ENCODE measurements at regions not wholly inside any gene's neighbourhood (a gene's known extent, or its start where the extent isn't known, plus 50 kb on each side); places are given as distances from the start of the nearest gene placed in this dataset.

DNA sequence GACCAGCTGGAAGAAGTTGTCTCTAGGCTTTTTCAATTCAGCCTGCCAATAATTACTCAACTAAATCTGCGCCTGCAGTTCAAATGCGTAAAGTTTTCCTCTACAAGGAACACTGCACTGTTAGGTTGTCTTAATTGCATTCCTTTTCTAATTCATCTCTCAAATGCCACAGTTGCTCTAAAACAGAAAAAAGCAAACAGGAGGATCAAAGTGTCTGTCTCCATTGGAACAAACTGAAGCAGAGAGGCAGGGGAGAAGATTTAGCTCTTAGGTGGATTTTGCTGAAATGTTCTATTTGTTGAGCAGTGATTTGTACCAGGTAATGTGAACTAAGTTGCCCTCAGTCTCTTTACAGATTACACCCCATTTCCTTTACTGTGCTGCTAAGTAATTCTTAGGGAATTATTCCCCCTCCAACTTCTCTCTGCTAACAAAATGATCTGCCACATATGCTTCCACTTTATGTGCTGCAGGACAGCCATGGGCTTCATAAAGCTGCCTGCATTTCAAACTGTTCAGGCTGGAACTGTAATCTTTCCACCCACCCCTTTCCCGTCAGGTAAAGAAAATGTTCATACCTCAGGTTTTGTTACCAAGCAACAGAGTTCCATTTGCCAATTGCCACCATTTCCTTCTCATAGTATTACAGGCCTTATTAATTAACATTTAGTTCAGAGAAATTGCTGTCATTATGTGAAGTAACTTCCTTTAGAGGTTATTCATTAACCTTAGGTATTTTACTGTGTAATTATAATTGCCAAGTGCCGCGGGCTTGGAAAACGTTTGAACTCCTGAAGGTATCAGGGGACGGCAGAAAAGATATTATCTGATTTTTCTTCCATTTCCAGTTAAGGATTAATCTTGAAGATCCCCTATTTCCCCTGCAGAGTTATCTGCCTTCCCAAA, 149.3 kb downstream of the SPRY1 start:
- DNase-seq, result no peak

DNA sequence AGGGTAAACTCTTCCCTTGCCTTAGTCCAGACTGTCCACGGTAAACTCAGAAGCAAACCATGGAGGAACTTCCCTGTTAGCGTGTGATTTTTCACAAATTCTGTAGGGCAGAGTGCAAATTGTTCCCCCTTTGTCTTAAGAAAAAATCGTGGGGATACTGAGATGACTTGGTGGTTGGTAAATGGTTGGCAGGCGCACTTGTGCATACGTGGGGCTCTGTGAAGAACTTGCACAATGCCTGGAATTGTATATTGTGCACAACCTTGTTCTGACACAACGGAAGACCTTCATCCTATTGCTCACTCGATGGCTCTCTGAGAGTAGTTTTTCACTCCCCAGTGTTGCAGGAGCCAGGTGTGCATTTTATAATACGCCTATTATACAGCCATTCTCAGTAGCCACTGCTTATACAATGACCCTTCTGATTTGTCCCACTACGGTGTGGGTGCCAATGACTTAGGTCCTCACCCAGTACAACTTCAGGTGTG, 150.0 kb downstream of the SPRY1 start:
- DNase-seq, result no peak

DNA sequence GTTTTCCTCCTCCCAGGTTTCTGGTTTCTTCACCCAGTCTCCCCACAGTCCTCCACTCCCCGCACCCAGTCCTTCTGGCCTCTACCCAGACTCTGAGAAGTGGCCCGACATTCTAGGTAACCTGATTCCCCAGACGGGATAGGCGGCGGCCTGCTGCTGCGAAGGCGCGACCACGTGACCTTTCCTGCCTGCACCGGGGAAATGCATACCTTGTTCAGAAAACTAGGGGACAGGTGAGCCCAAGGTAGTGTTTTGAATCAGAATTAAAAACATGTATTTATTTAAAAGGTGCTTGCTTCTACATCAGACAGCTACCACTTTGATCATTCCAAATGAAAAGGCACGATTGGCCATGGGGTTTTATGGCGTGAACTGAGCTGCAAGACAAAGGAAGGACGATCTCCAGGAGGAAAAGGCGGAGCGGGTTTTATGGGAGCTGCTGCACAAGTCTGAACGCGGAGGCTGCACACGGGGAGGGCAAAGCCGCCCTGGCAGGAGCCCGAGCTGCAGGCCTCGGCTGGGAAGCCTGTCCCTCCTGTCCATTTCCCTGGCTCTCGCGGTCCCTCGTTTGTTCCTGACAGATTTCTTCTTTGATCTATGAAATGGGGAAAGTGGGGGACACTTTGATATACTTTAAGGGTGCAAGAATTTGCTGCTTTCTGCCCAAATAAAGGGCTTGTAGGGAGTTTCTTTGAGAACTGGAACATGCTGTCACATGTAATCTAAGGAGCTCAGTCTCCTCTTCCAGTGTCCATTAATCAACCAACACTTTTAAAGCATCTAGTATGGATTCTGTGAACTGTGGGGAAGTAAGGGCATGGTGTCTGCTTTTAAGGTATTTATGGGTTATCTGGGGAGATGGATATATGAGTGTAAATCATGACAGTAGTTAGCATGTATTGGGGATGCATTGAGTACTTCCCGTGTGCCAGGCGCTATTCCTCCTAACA, 150.9 kb downstream of the SPRY1 start:
- DNase-seq, result no peak

DNA sequence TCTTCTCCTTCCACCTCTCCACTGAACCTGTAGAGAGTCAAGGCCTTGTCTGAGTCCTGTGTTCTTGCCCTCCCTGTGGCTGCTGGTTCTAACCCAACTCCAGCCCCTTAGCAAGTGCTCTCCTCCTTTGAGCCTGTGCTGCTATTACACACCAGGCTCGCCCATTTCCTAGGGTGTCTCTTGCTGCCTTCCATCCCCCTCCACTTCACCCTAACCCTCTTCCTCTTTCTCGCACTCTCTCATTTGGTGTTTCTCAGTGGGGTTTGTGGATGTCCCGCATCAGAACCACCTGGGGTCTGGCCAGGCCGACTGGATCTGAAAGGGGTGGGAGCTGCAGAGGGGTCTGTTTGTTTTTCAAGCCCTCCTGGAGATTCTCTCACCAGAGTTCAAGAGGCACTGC, 156.7 kb downstream of the SPRY1 start:
- no peak for DNase-seq

DNA sequence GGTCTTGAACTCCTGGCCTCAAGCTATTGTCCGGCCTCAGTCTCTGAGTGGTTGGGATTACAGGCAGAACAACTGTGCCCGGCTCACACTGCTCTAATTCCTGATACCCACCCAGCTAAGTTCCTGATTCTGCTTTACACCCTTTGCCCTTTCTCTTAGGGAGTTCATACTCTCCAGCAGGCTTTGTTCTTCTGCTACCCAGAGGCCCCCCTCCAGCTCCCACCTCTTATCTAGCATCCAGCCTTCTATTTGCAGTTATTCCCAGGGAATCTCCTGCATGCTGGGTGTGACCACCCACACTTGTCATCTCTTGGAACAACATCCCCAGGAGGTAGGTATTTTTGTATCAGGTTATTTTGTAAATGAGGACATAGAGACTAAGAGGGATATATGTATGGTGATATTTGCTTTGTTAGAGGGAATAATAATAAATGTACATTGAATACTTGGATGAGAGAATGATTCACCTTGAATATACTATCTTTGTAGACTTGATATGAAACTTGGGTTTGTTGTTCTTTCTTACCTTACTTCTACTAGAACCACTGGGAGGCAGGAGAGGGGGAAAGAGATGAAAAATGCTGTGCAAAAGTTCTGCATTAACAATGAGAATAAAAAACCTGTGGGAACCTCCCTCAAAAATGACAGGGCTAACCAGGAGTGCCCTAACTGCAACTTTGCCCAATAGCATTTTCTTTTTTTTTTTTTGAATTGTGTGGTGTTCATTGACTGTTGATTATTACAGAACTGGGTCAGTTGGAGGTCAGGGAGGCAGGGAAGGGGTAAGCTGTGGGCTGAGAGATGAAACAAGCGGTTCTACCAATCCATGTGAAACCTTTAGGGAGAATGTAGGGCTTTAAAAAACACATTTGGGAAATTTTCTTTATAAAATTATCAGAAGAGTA, 157.4 kb downstream of the SPRY1 start:
- no peak for DNase-seq

DNA sequence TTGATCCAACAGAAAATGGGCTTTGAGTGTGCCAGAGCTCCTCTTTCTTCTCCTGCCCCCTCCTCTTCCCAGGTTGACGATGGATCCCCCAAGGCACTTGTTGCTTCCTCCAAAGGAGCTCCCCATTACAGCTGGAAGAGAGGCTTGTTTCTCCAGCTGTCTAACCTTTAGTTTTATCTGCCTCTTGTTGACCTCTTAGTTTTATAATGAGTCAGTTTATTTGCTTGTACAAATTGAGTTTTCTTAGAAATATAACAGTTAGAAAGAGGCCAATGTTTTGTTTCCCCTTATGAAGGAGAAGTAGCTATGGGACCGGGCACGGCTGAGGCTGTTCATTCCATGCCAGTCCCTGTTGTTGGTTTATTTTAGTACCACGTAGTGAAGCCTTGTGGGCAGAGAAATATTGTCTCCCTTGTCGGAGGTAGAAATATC, 158.2 kb downstream of the SPRY1 start:
- no peak for DNase-seq

DNA sequence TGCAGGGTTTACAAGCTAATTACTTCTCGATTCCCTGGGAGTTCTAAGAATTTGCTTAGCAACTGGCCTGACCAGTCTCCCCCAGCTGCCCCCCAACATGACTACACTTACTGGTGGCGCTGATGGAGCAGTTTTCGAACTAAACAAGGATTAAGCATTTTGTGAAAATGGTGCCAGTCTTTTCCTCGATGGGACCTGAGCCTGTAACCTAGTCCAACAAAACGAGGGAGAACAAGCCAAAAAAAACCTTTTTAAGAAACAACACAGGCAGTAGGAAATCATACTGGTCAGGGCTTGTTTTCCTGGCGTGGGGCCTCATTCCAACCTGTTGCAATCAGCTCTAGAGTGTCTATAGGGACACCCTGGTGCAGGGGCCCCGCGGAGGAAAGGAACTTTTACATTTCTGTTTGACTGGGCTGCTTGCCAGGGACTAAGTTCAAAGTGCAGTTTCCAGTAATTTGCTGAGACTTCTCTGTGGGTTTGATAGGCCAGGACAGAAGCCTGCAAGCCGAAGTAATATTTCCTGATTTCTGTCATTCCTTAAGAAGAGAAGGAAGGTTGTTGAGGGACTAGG, 158.7 kb downstream of the SPRY1 start:
- DNase-seq, result peak; percentile 84

DNA sequence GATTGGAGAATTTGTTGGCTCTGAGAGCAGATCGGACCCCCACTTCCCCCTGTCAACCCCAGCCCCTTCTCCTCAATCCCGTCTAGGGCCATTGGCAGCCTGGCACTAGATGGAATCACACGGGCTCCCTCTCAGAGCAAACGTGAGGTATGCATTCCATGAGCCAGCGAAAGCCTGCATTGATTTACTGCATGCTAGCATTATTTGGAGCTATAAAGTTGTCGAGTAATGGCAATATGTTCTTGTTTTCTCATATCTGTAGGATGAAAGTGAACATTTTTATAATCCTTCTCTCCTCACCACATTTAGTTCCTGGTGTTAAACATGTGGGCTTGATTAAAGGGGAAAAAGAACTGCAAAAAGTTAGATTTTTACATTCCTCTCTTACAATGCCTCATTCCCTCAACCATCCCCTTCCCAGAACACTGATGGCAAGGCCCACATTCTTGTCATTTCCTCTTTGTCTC, 159.2 kb downstream of the SPRY1 start:
- DNase-seq, result peak; percentile 72

DNA sequence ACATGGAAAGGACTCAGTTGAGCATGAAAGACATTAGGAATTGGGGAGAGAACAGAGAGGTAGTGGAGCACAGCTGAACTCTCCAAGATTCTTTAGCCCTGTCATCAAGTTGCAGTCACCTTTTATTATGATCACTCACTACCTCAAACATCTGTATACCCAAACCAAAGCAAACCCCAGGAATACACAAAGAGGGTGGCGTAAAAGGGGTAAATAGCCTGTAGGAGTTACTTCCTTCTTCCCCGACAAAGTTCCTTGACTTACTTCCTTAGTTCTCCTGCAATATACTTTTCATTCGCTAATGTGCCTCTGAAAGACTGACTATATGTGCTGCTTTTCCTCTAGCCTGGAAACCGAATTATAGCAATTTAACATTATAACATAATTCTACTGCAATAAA, 159.9 kb downstream of the SPRY1 start:
- no peak for DNase-seq

DNA sequence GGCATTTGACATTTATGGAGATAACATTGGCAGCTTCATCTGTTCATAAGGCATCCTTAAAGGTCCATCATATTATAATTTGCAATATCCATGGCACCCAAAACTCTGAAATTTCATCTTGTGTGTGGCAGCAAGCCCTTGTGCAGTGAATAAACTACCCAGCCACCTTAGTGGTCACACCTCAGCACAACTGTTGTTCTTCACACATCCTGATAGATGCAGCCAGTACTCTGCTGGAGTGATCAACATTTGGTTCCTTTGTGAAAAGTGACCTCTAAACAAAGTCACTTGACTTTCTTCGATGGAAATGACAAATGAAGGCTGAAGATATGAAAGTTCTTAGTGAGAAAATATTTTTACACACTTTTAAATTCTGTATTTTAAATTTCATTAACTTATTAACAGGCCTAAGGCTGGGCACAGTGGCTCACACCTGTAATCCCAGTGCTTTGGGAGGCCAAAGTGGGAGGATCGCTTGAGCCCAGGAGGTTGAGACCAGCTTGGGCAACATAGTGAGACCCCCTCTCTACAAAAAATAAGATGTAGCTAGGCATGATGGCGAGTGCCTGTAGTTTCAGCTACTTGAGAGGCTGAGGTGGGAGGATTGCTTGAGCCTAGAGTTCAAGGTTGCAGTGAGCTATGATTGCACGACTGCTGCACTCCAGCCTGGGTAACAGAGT, 161.4 kb downstream of the SPRY1 start:
- no peak for DNase-seq

DNA sequence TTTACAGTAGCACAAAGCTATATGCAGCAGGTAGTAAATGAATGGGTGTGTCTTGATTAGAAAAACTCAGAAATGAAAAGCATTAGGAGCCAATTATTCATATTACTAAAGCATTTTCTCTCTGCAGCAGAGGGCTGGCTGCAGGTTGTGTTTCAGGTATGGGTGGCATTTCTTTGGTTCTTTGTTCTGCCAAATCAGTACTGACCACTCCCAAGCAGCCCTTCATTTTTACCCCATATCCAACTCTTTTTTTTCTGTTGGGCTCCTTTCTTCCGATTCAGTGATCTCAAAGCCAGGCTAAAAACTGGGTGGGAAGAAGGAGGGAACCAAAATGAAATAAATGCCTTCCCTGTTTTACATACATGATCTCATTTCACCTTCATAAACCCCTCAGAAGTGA, 162.3 kb downstream of the SPRY1 start:
- DNase-seq, result no peak

DNA sequence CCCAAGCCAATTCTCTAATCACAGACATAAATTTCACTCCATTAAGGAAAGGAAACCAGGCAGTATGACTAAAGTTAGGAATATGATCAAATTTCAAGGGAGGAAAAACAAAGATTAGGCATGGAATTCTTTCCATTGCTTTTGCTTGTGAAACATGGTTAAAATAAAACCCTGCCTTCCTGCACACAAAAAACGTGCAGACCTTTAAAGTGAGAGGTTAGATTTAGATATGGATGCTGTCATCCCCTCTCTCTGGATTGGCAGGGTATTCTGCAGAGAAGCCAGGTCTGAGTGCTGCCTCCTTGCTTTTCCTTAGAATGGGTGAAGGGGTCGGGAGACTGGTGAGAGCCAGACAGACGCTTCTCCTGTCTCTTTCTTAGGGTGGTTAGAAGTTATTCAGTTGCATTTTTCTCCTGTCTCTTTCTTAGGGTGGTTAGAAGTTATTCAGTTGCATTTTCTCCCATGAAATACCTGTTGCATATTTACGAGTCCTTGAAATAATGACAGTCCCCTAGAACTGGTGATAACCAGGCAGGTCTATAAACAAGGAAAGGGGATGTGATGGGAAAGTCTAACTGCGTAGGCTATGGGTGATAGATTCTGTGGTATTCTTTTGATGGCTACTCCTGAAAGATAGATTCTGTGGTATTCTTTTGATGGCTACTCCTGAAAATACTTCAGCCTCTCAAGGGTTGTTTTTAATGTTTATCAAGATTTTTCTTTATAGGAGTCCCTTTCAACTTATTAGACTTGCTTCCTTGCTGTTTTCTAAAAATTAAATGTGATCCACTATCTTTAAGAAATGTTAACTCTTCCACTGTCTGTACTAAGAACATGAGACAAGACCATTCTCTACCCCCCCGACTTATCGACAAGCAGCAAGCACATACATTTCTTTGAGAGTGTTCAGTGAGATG, 163.6 kb downstream of the SPRY1 start:
- DNase-seq, result peak; percentile 78

DNA sequence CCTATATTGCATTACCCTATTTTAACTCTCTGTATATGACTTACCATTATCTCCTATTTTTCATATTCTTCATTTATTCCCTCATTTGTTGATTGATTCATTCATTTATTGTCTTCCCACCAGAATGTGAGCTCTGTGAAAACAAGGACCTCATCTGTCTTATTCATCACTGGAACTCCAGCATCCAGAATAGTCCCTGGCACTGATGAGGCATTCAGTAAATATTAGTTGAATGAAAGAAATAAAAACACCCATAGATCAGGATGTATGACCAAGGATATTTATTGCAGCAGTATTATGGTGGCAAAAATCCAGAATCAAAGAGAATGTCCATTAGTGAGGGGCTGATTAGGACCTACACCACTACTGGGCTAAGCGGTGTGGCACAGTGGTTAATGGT, 164.9 kb downstream of the SPRY1 start:
- DNase-seq, result peak; percentile 39

DNA sequence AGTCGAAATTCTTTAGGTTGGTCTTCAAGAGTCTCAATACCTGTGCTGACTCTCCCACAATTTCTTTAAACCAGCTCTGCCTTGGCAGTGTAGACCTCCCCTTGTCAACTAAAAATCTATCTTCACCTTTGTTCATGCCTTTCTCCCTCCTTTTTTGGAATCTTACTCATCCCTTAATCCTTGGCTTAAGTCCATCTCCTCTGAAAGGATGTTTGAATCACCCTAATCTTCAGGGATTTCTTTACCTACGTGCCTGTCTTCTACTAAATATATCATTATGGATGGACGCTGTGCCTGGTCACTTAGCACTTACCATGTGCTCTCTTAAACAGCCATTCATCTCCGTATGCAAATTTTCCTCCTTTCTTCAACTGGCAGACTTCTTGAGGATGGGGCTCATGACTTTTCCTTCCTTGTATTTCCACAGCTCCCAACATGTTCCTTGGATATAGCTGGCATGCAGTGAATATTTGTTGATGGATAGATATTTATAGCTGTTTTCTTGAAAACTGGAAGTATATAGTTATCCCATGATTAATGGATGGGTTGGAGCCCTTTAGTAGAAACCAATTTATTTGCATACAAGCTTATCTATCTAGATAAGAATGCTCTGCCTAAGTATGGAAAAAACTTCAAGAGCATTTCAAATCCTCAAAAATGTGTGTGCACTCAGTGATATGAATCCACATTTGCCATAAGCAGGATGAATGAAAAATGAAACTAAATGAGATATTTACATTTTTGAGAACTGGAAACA, 166.6 kb downstream of the SPRY1 start:
- peak; percentile 31 for DNase-seq

DNA sequence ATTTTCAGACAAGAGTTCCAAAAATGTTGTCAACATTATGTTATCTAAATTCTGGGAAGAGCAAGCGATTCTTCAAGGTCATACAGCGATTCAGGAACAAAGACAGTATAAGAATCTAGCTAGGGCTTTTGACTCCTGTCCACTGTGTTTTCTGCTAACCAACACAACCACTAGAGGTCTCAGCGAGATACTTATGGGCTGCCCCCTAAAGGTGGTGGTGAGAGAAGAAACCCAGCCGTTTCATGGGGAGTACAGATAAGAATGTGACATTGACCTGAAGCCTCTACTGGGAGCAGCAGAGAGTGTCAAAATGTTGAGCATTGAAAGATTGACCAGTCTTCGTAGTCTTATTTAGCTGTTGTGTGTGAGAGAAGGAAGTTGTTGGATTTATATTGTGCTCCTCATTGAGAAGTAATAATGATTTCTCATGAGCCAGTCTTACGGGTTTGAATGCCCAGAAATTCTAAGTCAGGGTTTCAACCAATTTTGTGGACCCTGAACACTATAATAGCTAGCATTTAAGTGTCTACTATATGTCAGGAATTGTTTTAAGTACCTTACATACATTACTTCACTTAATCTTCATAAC, 168.3 kb downstream of the SPRY1 start:
- DNase-seq, result peak; percentile 71

DNA sequence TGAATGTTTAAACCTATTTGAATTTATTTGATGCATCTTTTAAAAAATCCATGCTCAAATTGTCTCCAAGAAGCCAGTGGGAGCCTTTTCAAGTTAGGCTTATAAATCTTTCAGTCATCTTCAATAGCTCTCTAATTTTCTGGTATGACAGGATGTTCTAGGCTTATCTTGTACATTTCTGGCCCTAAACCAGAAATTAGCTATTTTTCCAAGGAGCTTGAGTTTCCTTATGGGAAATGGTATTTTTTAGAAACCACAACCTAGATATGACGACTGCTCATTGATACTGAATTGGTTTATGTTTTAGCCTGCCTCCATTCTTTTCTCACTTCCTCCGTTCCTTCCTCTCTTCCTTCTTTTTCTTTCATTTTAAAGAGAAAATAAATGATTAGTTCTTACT, 172.3 kb downstream of the SPRY1 start:
- peak; percentile 12 for DNase-seq

DNA sequence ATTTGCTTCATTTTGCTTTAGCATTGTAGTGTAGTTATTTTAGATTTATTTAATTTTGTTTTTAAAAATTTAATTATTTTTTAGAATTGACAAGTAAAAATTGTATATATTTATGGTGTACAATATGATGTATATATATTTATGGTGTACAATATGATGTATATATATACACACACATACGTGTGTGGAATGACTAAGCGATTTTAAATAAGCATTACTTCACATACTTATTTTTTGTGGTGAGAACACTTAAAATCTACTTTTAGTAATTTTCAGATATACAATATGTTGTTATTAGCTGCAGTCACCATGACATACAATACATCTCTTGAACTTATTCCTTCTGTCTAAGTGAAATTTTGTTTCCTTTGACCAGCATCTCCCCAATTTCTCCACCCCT, 172.9 kb downstream of the SPRY1 start:
- no peak for DNase-seq

DNA sequence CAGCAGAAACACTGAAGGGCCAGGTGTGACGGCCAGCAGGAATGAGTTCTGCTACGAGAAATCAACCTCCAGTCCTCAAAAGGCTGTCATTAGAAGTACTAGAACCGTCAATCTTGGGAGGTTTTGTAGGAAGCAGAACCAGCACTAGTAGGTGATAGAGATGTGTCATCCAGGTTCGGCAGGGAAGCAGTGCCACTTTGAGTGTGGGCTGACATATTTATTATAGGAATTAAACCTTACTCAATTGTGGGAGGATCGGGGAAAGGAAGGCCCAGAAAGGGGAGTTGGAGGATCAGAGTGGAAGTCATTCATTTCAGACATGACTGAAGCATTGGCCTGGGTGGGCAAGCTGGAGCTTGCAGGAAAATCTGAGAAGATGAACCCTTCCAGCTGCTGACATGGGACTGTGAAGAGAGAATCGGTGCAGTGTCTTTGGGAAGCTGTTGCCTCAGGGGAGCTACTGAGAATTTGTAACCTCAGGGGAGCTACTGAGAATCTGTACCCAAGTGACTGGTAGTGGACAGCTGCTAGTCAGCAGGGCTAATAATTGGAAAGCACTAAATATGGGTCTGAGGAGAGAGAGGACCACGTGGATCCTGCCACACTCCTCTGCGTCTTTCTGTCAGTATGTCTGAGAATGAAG, 177.4 kb downstream of the SPRY1 start:
- DNase-seq, result no peak
